ENCODE measurements at regions not wholly inside any gene's neighbourhood (a gene's known extent, or its start where the extent isn't known, plus 50 kb on each side); places are given as distances from the start of the nearest gene placed in this dataset.

- no peak for TF ChIP-seq CTBP2 (IDR thresholded peaks at IDR 0.05; ENCODE audit: borderline replicate concordance, insufficient read depth, insufficient read length, low read length)
- TF ChIP-seq KDM4A (IDR thresholded peaks at IDR 0.05; ENCODE audit: low read depth, low read length, severe bottlenecking): no peak
- TF ChIP-seq RBBP5 (IDR thresholded peaks at IDR 0.05; ENCODE audit: borderline replicate concordance, low read depth, low read length): no peak
- TF ChIP-seq SIX5 (IDR thresholded peaks at IDR 0.05; ENCODE audit: low read depth, low read length): no peak
Measured at GRCh38 chr6:12404651-12405050, 114.5 kb downstream of the EDN1 start (continued).

Measured in H1 (cell line).